ENCODE measurements at regions not wholly inside any gene's neighbourhood (a gene's known extent, or its start where the extent isn't known, plus 50 kb on each side); places are given as distances from the start of the nearest gene placed in this dataset.

GRCh38 chr5:124332273-124332672, 414.2 kb downstream of the ZNF608 start:
- TF ChIP-seq PATZ1 (CRISPR knock-in tag; IDR thresholded peaks at IDR 0.05; ENCODE audit: borderline replicate concordance) (no peak), ZFP30 (CRISPR knock-in tag; IDR thresholded peaks at IDR 0.05) (no peak), ARNTL (CRISPR knock-in tag; IDR thresholded peaks at IDR 0.05; ENCODE audit: borderline replicate concordance, low read depth) (no peak), ZNF70 (CRISPR knock-in tag; IDR thresholded peaks at IDR 0.05) (no peak), POU6F1 (CRISPR knock-in tag; IDR thresholded peaks at IDR 0.05; ENCODE audit: borderline replicate concordance, low read depth) (no peak), ZFP3 (CRISPR knock-in tag; IDR thresholded peaks at IDR 0.05) (no peak)
